HG02840 (cell line): ENCODE measurements at regions not wholly inside any gene's neighbourhood (a gene's known extent, or its start where the extent isn't known, plus 50 kb on each side); places are given as distances from the start of the nearest gene placed in this dataset.

Experiments
- ATAC-seq: cut with Tn5 transposase; IDR thresholded peaks from one replicate; pipeline ENCODE4 v1.9.1; 2021; ENCODE audit warnings: mild to moderate bottlenecking, moderate library complexity, moderate number of reproducible peaks; ENCODE audit not compliant: unreplicated experiment, low FRiP score

GRCh38 chr3:102078401-102078800 is 229.1 kb downstream of the NFKBIZ start:
- ATAC-seq, result no peak

- ATAC-seq, result no peak
Observed at GRCh38 chr3:102078854-102079808, 229.8 kb downstream of the NFKBIZ start.

GRCh38 chr3:102079809-102080197 is 230.5 kb downstream of the NFKBIZ start:
- ATAC-seq, result no peak

- ATAC-seq, result no peak
Observed at GRCh38 chr3:102081572-102082289, 232.4 kb downstream of the NFKBIZ start.

GRCh38 chr3:102083473-102083872 is 234.2 kb downstream of the NFKBIZ start:
- no peak for ATAC-seq

- ATAC-seq, result no peak
Observed at GRCh38 chr3:102084006-102084405, 234.7 kb downstream of the NFKBIZ start.

- no peak for ATAC-seq
Observed at GRCh38 chr3:102084704-102085103, 235.4 kb downstream of the NFKBIZ start.

- ATAC-seq, result no peak
Observed at GRCh38 chr3:102085431-102086176, 236.3 kb downstream of the NFKBIZ start.

GRCh38 chr3:102087236-102087635 is 237.9 kb downstream of the NFKBIZ start:
- ATAC-seq, result no peak

GRCh38 chr3:102089239-102089638 is 239.9 kb downstream of the NFKBIZ start:
- no peak for ATAC-seq

- no peak for ATAC-seq
Observed at GRCh38 chr3:102089904-102090720, 240.8 kb downstream of the NFKBIZ start.

- no peak for ATAC-seq
Observed at GRCh38 chr3:102090721-102091045, 241.4 kb downstream of the NFKBIZ start.

- no peak for ATAC-seq
Observed at GRCh38 chr3:102091358-102091757, 242.0 kb downstream of the NFKBIZ start.

- ATAC-seq, result no peak
Observed at GRCh38 chr3:102092617-102093466, 243.5 kb downstream of the NFKBIZ start.

- no peak for ATAC-seq
Observed at GRCh38 chr3:102094506-102094905, 245.2 kb downstream of the NFKBIZ start.

- no peak for ATAC-seq
Observed at GRCh38 chr3:102095383-102095782, 246.1 kb downstream of the NFKBIZ start.

- no peak for ATAC-seq
Observed at GRCh38 chr3:102096066-102096465, 246.8 kb downstream of the NFKBIZ start.

- ATAC-seq, result no peak
Observed at GRCh38 chr3:102098130-102098885, 249.0 kb downstream of the NFKBIZ start.

GRCh38 chr3:102099913-102100312 is 250.6 kb downstream of the NFKBIZ start:
- no peak for ATAC-seq
